GM19351 (cell line): ENCODE measurements at regions not wholly inside any gene's neighbourhood (a gene's known extent, or its start where the extent isn't known, plus 50 kb on each side); places are given as distances from the start of the nearest gene placed in this dataset.

Experiments used
- ATAC-seq: cut with Tn5 transposase; IDR thresholded peaks from one replicate; pipeline ENCODE4 v1.9.1; 2021; ENCODE audit warnings: mild to moderate bottlenecking, moderate library complexity; ENCODE audit not compliant: unreplicated experiment

DNA sequence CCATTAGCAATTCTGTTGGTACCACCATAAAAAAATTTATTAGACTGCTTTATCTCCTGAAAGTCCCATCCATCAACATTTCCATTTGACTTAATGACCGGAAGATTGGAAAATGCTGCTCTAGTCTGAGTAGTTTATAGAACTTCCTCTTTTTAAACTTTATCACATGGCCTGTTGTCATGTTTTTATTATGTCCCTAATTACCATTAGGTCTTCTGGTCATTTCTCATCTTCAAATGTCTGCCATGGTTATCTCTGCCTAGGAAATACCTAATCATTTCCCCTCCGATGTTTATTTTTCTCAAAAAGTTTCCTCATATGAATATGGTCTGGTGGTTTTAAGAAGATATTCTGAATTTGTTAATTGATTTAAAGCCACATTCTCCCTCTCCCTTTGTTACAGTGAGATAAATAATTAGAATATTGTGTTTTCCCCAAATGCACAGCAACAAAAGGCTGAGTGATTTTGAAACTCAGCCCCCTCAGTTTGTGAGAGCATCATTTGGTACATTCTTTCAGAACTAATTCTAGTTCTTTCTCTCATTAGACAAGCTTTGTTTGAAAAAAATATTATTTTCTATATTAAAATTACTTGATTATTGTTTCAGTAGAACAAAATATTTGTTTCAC, 317.1 kb upstream of the ST6GAL2 start:
- no peak for ATAC-seq

DNA sequence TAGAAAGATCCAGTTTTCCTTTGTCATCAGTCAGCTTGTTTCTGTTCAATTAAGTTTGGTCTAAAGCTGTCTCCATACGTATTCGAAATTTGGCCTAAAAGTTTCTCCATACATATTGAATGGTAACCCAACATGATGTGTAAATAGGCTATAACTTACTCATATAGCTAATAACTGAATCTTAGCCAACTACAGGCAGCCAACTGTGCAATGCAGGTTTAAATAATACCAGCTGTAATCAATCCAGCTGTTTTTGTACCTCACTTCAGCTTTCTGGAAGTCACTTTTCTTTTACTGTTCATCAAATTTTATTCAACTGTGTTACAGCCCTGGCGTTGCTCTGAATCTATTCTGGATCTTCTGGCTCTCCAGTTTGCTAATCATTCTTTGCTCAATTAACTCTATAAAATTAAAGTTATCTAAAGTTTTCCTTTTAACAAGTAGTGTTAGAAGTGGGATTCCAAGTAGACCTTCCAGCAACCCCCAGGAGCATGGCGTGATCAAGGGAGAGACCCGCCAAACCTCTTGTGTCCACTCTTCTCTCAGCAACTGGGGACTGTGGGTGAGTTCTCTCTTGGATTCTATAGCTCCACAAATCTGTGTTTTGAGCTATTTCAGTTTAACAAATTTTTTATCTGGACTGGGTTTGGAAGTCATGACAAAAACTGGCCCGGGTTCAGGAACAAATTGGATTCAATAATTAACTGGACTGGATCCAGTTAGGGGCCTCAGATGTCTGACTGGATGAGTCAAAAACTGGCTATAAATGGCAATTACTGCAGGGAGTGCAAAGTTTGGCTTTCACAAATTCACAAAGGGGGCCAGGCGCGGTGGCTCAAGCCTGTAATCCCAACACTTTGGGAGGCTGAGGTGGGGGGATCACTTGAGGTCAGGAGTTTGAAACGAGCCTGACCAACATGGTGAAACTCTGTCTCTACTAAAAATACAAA, 329.7 kb upstream of the ST6GAL2 start:
- ATAC-seq = no peak

- ATAC-seq = no peak
Observed at GRCh38 chr2:107218208-107218607, 332.2 kb upstream of the ST6GAL2 start.

- ATAC-seq = no peak
Observed at GRCh38 chr2:107222466-107222865, 336.5 kb upstream of the ST6GAL2 start.

GRCh38 chr2:107235491-107236254, 349.7 kb upstream of the ST6GAL2 start:
- ATAC-seq = no peak

GRCh38 chr2:107242811-107243210, 356.8 kb upstream of the ST6GAL2 start:
- ATAC-seq = no peak

GRCh38 chr2:107248932-107249331, 363.0 kb upstream of the ST6GAL2 start:
- ATAC-seq = no peak

DNA sequence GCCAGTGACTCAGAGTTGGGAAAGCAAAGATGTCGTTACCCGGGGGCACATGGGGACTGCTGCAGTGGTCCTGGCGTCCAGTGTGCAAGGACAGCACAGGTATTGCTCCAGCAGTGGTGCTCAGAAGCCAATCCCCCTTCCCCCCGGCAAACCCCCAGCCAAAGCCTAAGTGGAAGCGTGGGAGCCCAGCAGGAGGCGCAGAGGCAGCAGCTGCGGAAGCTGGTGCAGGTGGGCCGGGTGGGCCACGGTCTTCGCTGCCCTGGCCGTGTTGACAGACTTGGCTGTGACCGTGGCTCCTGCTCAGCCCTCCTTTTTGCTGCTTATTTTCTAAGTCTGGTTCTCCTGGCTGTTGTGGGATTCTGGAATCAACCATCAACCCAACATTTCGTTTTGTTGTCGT, 369.8 kb upstream of the ST6GAL2 start:
- ATAC-seq = no peak

DNA sequence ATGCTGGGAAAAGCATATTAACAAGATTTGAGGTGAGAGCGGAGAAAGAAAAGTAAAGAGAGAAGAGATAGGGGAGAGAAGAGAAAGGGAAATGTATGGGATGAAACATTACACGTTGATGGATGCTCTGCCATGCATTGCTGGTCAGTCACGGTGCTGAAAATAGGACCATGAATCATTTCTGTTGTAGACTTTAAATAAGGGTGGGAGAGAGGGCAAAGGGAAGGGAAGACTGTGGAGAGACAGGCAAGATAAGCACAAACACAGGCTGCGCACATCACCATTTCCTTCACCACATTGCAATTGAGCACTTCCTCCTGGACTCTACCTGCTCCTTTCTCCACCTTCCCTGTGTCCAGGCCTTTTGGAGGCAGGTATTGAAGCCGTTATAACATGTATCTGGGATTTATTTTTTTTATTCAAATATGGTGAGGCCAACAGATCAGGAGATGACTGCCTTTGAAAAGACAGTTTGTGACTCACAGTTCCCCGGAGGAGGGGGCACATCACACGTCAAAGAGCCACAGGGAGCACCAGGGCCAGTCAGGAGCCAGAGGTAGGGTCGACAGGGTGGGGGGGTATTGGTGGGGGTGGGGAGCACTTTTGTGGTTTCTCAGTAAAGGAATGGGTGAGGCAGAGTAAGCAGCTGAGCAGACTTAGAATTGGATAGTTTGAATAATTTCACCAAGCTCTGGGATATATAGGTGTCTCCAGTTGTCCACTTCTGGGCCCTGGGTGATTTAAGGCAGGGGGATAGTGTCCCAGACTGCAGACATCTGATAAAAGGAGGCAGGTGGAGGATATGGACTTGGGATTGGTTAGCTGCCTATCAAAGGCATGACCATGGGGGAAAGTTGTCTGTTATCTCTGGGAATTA, 372.8 kb upstream of the ST6GAL2 start:
- no peak for ATAC-seq

DNA sequence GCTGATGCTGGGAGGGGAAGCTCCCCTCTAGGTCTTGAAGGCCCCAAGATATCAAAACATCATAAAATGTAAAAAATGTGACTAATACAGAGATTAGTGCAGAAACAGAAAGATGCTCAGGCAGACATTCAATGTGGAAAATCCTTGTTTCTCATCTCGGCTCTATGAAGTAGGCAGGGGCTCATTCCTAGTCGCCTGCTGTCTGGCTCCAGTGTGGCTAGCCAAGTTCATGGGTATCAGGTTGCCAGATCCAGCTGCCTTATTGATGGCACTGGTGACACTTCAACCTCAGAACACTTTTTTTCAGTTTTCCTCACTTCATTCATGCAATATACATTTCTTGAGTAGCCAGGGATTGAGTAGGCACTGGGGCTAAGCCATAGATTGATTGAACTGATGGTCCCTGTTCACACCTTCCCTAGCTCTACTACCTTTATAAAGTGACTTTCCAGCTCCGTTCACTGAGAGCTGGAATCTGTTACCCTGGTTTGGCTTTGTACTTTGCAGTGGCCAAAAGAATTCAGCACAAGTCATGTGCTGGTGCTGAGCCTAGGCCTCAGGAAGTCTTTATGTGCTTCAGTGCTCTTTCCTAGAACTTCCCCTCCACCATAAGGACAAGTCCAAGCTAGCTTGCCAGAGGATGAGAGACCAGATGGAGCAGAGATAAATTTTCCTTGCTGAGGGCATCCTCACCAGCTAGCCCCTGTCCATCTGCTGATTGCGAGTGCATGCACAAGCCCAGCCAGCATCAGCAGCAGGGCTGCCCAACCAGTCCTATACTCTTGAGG, 373.6 kb upstream of the ST6GAL2 start:
- ATAC-seq = no peak

GRCh38 chr2:107263628-107264027, 377.7 kb upstream of the ST6GAL2 start:
- ATAC-seq = no peak

DNA sequence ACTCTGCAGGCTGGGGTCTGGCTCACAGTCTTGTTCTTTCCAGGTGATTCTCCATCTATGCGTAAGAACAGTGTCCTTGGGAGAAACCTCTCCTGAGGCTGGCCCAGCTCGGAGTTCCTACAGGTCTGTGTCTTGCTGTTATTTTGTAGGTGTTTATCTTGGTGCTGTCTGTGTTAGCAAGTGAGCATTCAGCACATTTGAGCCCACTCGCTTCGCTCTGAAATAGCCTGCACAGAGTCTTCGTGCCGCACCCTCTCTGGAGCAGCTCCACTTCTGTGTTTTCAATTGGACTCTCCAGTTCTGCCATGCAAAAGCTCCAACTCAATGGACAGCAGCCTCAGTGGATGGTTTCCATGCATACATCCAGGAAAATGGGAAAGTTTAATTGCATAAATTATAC, 378.2 kb upstream of the ST6GAL2 start:
- no peak for ATAC-seq

DNA sequence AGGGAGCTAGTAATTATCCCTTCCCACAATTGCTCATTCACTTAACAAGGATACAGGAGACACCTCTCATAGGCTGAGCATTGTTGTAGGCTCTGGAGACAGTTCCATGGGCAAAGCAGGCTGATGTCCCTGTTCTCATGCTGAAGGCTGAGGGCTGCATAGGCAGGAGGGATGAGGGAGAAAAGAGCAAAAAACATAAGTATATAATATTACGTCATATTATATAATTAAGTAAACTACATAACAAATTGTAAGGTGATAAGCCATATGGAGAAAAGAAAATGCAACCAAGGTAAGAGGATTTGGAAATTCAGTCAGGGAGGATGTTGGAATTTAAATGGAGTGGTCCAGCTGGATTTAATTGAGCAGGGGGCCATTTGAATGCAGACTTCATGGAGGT, 380.6 kb upstream of the ST6GAL2 start:
- no peak for ATAC-seq

- ATAC-seq = no peak
Observed at GRCh38 chr2:107267086-107267485, 381.1 kb upstream of the ST6GAL2 start.

- ATAC-seq = no peak
Observed at GRCh38 chr2:107276034-107276433, 390.1 kb upstream of the ST6GAL2 start.

GRCh38 chr2:107278672-107279071, 392.7 kb upstream of the ST6GAL2 start:
- no peak for ATAC-seq

- ATAC-seq = no peak
Observed at GRCh38 chr2:107281637-107282036, 395.7 kb upstream of the ST6GAL2 start.

GRCh38 chr2:107282135-107282534, 396.2 kb upstream of the ST6GAL2 start:
- no peak for ATAC-seq

DNA sequence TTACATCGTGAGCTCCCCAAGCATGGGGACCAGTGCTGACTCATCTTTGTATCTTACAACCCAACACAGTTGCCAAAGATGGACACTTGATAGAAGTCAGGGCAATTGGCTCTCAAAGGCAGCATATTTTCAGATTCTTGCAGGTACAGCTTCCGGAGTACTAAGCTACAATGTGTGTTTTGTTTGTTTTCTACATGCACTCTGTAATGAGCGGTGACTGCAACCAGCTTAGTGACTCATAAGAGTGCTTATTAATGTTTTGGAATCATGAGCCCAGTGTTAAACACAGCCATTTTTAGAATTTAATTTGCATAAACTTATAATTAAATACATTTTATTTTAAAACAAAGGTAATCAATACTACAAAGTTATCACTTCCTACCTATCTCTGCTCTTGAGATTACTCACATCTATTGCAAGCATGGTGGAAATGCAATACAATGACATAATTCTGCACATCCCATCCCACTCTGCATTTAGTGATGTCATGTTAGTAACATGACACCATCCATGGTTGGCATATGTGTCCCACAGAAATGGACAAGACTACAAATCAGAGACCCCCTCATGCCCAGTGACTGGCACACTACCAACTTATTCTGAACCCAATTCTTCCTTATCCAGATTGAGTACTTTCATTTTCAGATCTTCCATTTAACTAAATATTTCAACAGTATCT, 399.8 kb upstream of the ST6GAL2 start:
- ATAC-seq = no peak
